Osteocyte (in vitro differentiated cells): ENCODE measurements at regions not wholly inside any gene's neighbourhood (a gene's known extent, or its start where the extent isn't known, plus 50 kb on each side); places are given as distances from the start of the nearest gene placed in this dataset.

Source experiments
- DNase-seq: peaks from one replicate; pipeline ENCODE4 v3.0.0; 2021; ENCODE audit warnings: mixed read lengths; ENCODE audit not compliant: unreplicated experiment; ENCODE audit errors: extremely low spot score
- H3K27ac Mint-ChIP-seq: one replicate; pipeline ENCODE4 v1.8.0; 2021; ENCODE audit warnings: mild to moderate bottlenecking, mixed read lengths; ENCODE audit not compliant: unreplicated experiment
- H3K27me3 Mint-ChIP-seq: one replicate; pipeline ENCODE4 v1.8.0; 2021; ENCODE audit warnings: mixed read lengths; ENCODE audit not compliant: unreplicated experiment
- H3K36me3 Mint-ChIP-seq: one replicate; pipeline ENCODE4 v1.8.0; 2021; ENCODE audit warnings: mixed read lengths; ENCODE audit not compliant: unreplicated experiment
- H3K4me1 Mint-ChIP-seq: one replicate; pipeline ENCODE4 v1.8.0; 2021; ENCODE audit warnings: mixed read lengths; ENCODE audit not compliant: unreplicated experiment
- H3K4me3 Mint-ChIP-seq: one replicate; pipeline ENCODE4 v1.8.0; 2021; ENCODE audit warnings: mild to moderate bottlenecking, moderate library complexity, mixed read lengths; ENCODE audit not compliant: unreplicated experiment
- H3K9me3 Mint-ChIP-seq: one replicate; pipeline ENCODE4 v1.8.0; 2021; ENCODE audit warnings: mixed read lengths; ENCODE audit not compliant: unreplicated experiment
- CTCF ChIP-seq: fragments of 200-600 bp; sonication (generic); IDR thresholded peaks from 2 replicates; pipeline ENCODE4 v1.5.0; 2021; ENCODE audit warnings: antibody characterized with exemption, mild to moderate bottlenecking, moderate library complexity

GRCh38 chr5:35516271-35516670 lies 101.4 kb upstream of the SPEF2 start:
- Mint-ChIP-seq H3K9me3 (no peaks in the 10 kb centered on the region), H3K27ac (no peak overlapping the region), H3K27me3 (peaks cover 2% of the 10 kb centered on the region), H3K4me3 (no peak overlapping the region), H3K4me1 (no peaks in the 10 kb centered on the region), H3K36me3 (no peaks in the 10 kb centered on the region)
- no peak for DNase-seq
- no peak for TF ChIP-seq CTCF

DNA sequence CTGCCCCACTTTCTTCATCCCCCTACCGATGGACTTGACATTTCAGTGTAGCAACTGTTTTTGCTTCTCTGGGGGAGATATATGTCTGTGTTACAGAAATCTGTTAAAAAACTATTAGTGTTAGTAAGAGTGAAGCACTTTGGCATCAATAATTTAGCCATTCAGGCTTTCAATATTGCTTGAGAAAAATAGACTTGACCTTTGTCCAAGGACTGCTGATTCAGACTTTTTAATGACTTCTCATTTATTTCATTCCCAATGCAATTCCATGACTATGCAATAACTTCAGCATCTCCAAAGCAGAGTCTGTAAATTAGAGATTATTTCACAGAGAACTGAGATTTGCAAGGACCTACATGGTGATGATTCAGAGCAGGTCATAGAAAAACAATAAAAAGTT lies 104.1 kb upstream of the SPEF2 start:
- Mint-ChIP-seq H3K27ac (no peak overlapping the region), H3K36me3 (no peaks in the 10 kb centered on the region), H3K27me3 (no peaks in the 10 kb centered on the region), H3K4me1 (no peaks in the 10 kb centered on the region), H3K9me3 (peaks cover 6% of the 10 kb centered on the region), H3K4me3 (no peak overlapping the region)
- no peak for DNase-seq
- no peak for TF ChIP-seq CTCF

DNA sequence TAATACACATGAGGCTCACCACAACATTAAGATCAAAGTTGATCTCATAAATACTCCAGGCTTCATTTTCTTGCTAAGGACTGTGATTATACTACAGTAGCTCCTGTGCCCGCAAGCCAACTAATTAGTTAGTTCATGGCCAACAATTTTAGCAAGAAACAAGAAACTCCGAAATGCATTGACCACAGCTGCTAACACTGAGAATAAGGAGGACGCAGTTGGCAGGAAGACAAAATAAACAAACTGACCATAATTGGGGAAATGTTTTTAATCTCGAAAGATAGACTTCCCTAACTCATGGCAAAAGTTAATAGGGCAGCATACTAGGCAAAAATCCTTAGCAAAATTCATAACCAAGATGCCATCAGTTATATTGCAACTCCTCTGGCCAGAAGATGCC lies 115.5 kb upstream of the SPEF2 start:
- no peak for DNase-seq
- Mint-ChIP-seq H3K27me3 (no peaks in the 10 kb centered on the region), H3K9me3 (peaks cover 18% of the 10 kb centered on the region), H3K4me3 (no peak overlapping the region), H3K4me1 (no peaks in the 10 kb centered on the region), H3K27ac (no peak overlapping the region), H3K36me3 (no peaks in the 10 kb centered on the region)
- TF ChIP-seq CTCF = no peak

DNA sequence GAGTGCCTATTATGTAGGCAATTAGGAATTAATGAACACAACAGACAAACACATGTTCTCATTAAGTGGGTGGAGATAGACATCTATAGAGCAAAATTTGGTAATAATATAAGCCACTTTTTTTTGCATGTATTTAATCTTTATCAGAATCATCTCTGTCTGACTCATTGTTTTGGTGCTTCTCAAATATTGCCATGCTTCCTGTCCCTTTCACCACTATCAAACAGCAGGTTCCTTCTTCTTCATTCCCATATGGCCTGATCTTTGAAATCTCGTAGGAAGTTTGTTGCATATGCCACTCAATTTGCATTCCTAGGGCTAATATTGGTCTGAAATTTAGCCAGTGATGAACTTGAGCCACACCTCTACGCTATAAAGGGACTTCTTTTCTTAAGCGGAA lies 128.9 kb upstream of the SPEF2 start:
- Mint-ChIP-seq H3K4me3 (no peak overlapping the region), H3K27ac (no peak overlapping the region), H3K4me1 (no peaks in the 10 kb centered on the region), H3K9me3 (no peaks in the 10 kb centered on the region), H3K27me3 (peaks cover 17% of the 10 kb centered on the region), H3K36me3 (no peaks in the 10 kb centered on the region)
- DNase-seq = no peak
- TF ChIP-seq CTCF = no peak

DNA sequence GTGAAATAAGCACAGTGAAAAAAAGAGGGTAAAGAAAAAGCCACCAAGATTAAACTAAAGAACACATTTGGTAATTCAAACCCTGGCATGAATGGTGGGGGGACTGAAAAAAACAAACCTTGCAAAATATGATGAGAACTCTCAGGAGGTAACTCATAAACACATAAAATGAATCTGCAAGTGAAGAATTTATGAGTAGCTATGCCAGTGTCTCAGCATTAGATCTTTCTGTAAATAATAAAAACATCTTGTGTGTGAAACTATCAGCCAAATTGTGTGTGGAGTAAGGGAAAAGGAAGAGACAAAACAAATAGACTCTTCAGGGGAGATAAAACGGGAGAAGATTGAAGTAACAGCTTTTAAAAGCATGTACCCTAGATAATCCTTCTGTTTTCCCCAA lies 129.6 kb upstream of the SPEF2 start:
- H3K27ac Mint-ChIP-seq = no peak overlapping the region
- DNase-seq = no peak
- H3K27me3 Mint-ChIP-seq = peaks cover 16% of the 10 kb centered on the region
- no peaks in the 10 kb centered on the region for H3K36me3 Mint-ChIP-seq
- no peak overlapping the region for H3K4me3 Mint-ChIP-seq
- TF ChIP-seq CTCF = no peak
- peaks cover 3% of the 10 kb centered on the region for H3K4me1 Mint-ChIP-seq
- no peaks in the 10 kb centered on the region for H3K9me3 Mint-ChIP-seq
